ENCODE measurements at regions not wholly inside any gene's neighbourhood (a gene's known extent, or its start where the extent isn't known, plus 50 kb on each side); places are given as distances from the start of the nearest gene placed in this dataset.

- ATAC-seq (no peak), DNase-seq (ENCODE audit: low read depth, low spot score) (no peak)
- Histone ChIP-seq H3K9me2 (ENCODE audit: insufficient read depth) (no peaks in the 10 kb centered on the region), H3K4me3 (replicated peaks in 1 of 2; ENCODE audit: low read depth in 1 of 2, low read length in 2 of 2) (no peak overlapping the region), H3K27me3 (ENCODE audit: insufficient read depth, low read length) (no peaks in the 10 kb centered on the region), H2AFZ (ENCODE audit: low read depth, low read length, poor library complexity, severe bottlenecking) (no peak overlapping the region), H3K9me3 (ENCODE audit: control insufficient read depth in 1 of 2, insufficient read depth in 1 of 2, low read depth in 1 of 2, low read length in 2 of 2) (no peaks in the 10 kb centered on the region), H3K36me3 (ENCODE audit: control insufficient read depth in 1 of 2, insufficient read depth in 2 of 2, low read length in 2 of 2) (no peaks in the 10 kb centered on the region), H3K9ac (ENCODE audit: low read length) (no peak overlapping the region), H3K4me2 (ENCODE audit: low read length) (no peak overlapping the region), H3K27ac (ENCODE audit: low read depth, low read length) (no peak overlapping the region), H3K79me2 (ENCODE audit: insufficient read depth, low read length) (no peaks in the 10 kb centered on the region), H4K20me1 (ENCODE audit: insufficient read depth) (no peaks in the 10 kb centered on the region), H3K4me1 (ENCODE audit: control insufficient read depth in 1 of 2, insufficient read depth in 2 of 2, low read length in 2 of 2) (0 out of 4 replicates have a peak, but pooled peaks cover 0 to 3% of the 10 kb centered on the region in 2 experiments)
- ChIA-PET RAD21 (ENCODE audit: low non-redundant PET in 1 of 2, low total read pairs in 2 of 2, uncharacterized antibody in 2 of 2, unreplicated experiment in 2 of 2) (no interaction called here), CTCF (no interaction called here), POLR2A (no interaction called here)
- no TSS peak for BruUV-seq (replicated peaks)
- intact Hi-C loops (cut with micrococcal nuclease), result no loop called here
- TF ChIP-seq ATF3 (IDR thresholded peaks at IDR 0.05) (no peak), CBX3 (IDR thresholded peaks at IDR 0.05; ENCODE audit: low read depth) (no peak), EZH2 (IDR thresholded peaks at IDR 0.05) (no peak), SP1 (IDR thresholded peaks at IDR 0.05; ENCODE audit: low read depth) (no peak), EZH2phosphoT487 (IDR thresholded peaks at IDR 0.05; ENCODE audit: borderline replicate concordance) (no peak), ZBTB33 (IDR thresholded peaks at IDR 0.05; ENCODE audit: extremely low read depth, insufficient replicate concordance, low read length) (no peak), POLR2AphosphoS5 (IDR thresholded peaks at IDR 0.05; ENCODE audit: low read depth, low read length) (no peak), EGR1 (IDR thresholded peaks at IDR 0.05; ENCODE audit: low read depth) (no peak), SIN3A (IDR thresholded peaks at IDR 0.05; ENCODE audit: low read depth) (no peak)
Observed at GRCh38 chr12:61919686-61920085, 340.5 kb upstream of the USP15 start.

GRCh38 chr12:61920230-61920629 lies 340.0 kb upstream of the USP15 start:
- ChIA-PET RAD21 (ENCODE audit: low non-redundant PET in 1 of 2, low total read pairs in 2 of 2, uncharacterized antibody in 2 of 2, unreplicated experiment in 2 of 2) (no interaction called here), CTCF (no interaction called here), POLR2A (no interaction called here)
- Histone ChIP-seq H3K4me3 (replicated peaks in 1 of 2; ENCODE audit: low read depth in 1 of 2, low read length in 2 of 2) (no peak overlapping the region), H4K20me1 (ENCODE audit: insufficient read depth) (no peaks in the 10 kb centered on the region), H3K79me2 (ENCODE audit: insufficient read depth, low read length) (no peaks in the 10 kb centered on the region), H3K4me1 (ENCODE audit: control insufficient read depth in 1 of 2, insufficient read depth in 2 of 2, low read length in 2 of 2) (0 out of 4 replicates have a peak, but pooled peaks cover 0 to 3% of the 10 kb centered on the region in 2 experiments), H3K9me2 (ENCODE audit: insufficient read depth) (no peaks in the 10 kb centered on the region), H2AFZ (ENCODE audit: low read depth, low read length, poor library complexity, severe bottlenecking) (no peak overlapping the region), H3K9ac (ENCODE audit: low read length) (no peak overlapping the region), H3K36me3 (ENCODE audit: control insufficient read depth in 1 of 2, insufficient read depth in 2 of 2, low read length in 2 of 2) (no peaks in the 10 kb centered on the region), H3K27ac (ENCODE audit: low read depth, low read length) (no peak overlapping the region), H3K27me3 (ENCODE audit: insufficient read depth, low read length) (no peaks in the 10 kb centered on the region), H3K9me3 (ENCODE audit: control insufficient read depth in 1 of 2, insufficient read depth in 1 of 2, low read depth in 1 of 2, low read length in 2 of 2) (no peaks in the 10 kb centered on the region), H3K4me2 (ENCODE audit: low read length) (no peak overlapping the region)
- ATAC-seq (no peak), DNase-seq (ENCODE audit: low read depth, low spot score) (no peak)
- TF ChIP-seq RAD21 (IDR thresholded peaks at IDR 0.05; ENCODE audit: low read depth) (no peak), CEBPB (IDR thresholded peaks at IDR 0.05; ENCODE audit: low read depth) (no peak), POLR2A (IDR thresholded peaks at IDR 0.05; ENCODE audit: borderline replicate concordance, extremely low read depth, insufficient read depth, insufficient read length) (no peak), ZNF274 (IDR thresholded peaks at IDR 0.05; ENCODE audit: low read depth, low read length) (no peak), EZH2 (IDR thresholded peaks at IDR 0.05) (no peak), ZBTB33 (IDR thresholded peaks at IDR 0.05; ENCODE audit: extremely low read depth, insufficient replicate concordance, low read length) (no peak), MAX (IDR thresholded peaks at IDR 0.05) (no peak), TCF7L2 (IDR thresholded peaks at IDR 0.05; ENCODE audit: borderline replicate concordance, extremely low read depth, insufficient read depth, insufficient read length) (no peak), FOSL1 (IDR thresholded peaks at IDR 0.05; ENCODE audit: low read depth) (no peak), ATF3 (IDR thresholded peaks at IDR 0.05) (no peak), SP1 (IDR thresholded peaks at IDR 0.05; ENCODE audit: low read depth) (no peak)
- BruUV-seq (replicated peaks), result no TSS peak
- intact Hi-C loops (cut with micrococcal nuclease), result no loop called here
